H1 (cell line): ENCODE measurements at regions not wholly inside any gene's neighbourhood (a gene's known extent, or its start where the extent isn't known, plus 50 kb on each side); places are given as distances from the start of the nearest gene placed in this dataset.

Experiments
- CTCF ChIA-PET: fragments of 300-600 bp; sonication (Branson Sonifier 250); formaldehyde crosslinking; loops from one replicate; lab custom pipeline; 2021; ENCODE audit not compliant: partially characterized antibody; lab: Charles Lee
- POLR2A ChIA-PET: fragments of 300-600 bp; sonication (Branson Sonifier 250); formaldehyde crosslinking; loops from one replicate; lab custom pipeline; 2021; ENCODE audit warnings: inconsistent platforms; ENCODE audit not compliant: partially characterized antibody; lab: Charles Lee
- DNase-seq, 2 experiments: peaks; one replicate each; pipeline versions ENCODE4 v3.0.0 to v3.0.0-alpha.2; 2010 to 2022; ENCODE audit warnings: low spot score in 2 of 2, low read depth in 1 of 2, mixed read lengths in 1 of 2
- FAIRE-seq: peaks from 2 replicates; lab custom pipeline; 2011; peaks lifted over from hg19 to GRCh38; lab: Jason Lieb, UNC
- H2AFZ ChIP-seq: 2 replicates; pipeline ENCODE4 v1.8.1; 2012; ENCODE audit warnings: low read length, inconsistent platforms
- H2AK5ac ChIP-seq: 2 replicates; pipeline ENCODE4 v1.6.1; 2013; ENCODE audit warnings: low read depth, low read length
- H2BK120ac ChIP-seq: replicated peaks from 2 replicates; pipeline ENCODE3; 2013; ENCODE audit warnings: low read depth, low read length, inconsistent platforms
- H2BK12ac ChIP-seq: 2 replicates; pipeline ENCODE4 v1.6.1; 2013; ENCODE audit warnings: low read depth, low read length
- H2BK15ac ChIP-seq: 2 replicates; pipeline ENCODE4 v1.6.1; 2013; ENCODE audit warnings: low read length
- H2BK20ac ChIP-seq: 2 replicates; pipeline ENCODE4 v1.6.1; 2013; ENCODE audit warnings: low read length
- H2BK5ac ChIP-seq: 2 replicates; pipeline ENCODE4 v1.6.1; 2013; ENCODE audit warnings: low read depth, low read length
- H3K14ac ChIP-seq: 2 replicates; pipeline ENCODE4 v1.6.1; 2013; ENCODE audit warnings: inconsistent platforms; ENCODE audit not compliant: insufficient read length
- H3K18ac ChIP-seq: 2 replicates; pipeline ENCODE4 v1.6.1; 2013; ENCODE audit warnings: low read length; ENCODE audit errors: extremely low read depth
- H3K23ac ChIP-seq: 2 replicates; pipeline ENCODE4 v1.6.1; 2013; ENCODE audit warnings: inconsistent platforms; ENCODE audit not compliant: insufficient read length
- H3K23me2 ChIP-seq: 2 replicates; pipeline ENCODE4 v1.6.1; 2013; ENCODE audit warnings: low read depth, low read length
- H3K27ac ChIP-seq: 2 replicates; pipeline ENCODE4 v1.6.1; 2011; ENCODE audit warnings: low read depth, low read length, inconsistent platforms
- H3K27me3 ChIP-seq, 4 experiments: replicated peaks in 1 of 4; 1 replicate in 1 of 4; 2 replicates in 3 of 4; pipeline versions ENCODE4 v1.6.1 to v1.8.1; 2011 to 2013; ENCODE audit warnings: low read length in 3 of 4, mild to moderate bottlenecking in 3 of 4, inconsistent platforms in 2 of 4, mixed read lengths in 2 of 4, moderate library complexity in 1 of 4; ENCODE audit not compliant: control insufficient read depth in 3 of 4, insufficient read depth in 3 of 4; ENCODE audit errors: extremely low read depth in 1 of 4
- H3K36me3 ChIP-seq, 4 experiments: 2 replicates each; pipeline versions ENCODE4 v1.6.1 to v1.8.1; 2011 to 2013; ENCODE audit warnings: mild to moderate bottlenecking in 4 of 4, low read length in 3 of 4, moderate library complexity in 2 of 4, control low read depth in 1 of 4, inconsistent platforms in 1 of 4; ENCODE audit not compliant: insufficient read depth in 4 of 4, control insufficient read depth in 2 of 4
- H3K4ac ChIP-seq: replicated peaks from 2 replicates; pipeline ENCODE3; 2013; ENCODE audit warnings: low read length, low read depth, mixed read lengths, inconsistent platforms; ENCODE audit not compliant: insufficient read length
- H3K4me1 ChIP-seq, 4 experiments: replicated peaks in 1 of 4; 1 replicate in 1 of 4; 2 replicates in 3 of 4; pipeline versions ENCODE4 v1.6.1 to v1.8.1; 2011 to 2013; ENCODE audit warnings: low read length in 3 of 4, inconsistent platforms in 2 of 4, mixed read lengths in 1 of 4; ENCODE audit not compliant: insufficient read depth in 4 of 4, control insufficient read depth in 3 of 4
- H3K4me2 ChIP-seq, 2 experiments: 2 replicates each; pipeline versions ENCODE4 v1.6.1 to v1.8.1; 2011 to 2013; ENCODE audit warnings: low read depth in 2 of 2, low read length in 2 of 2, control low read depth in 1 of 2, inconsistent platforms in 1 of 2, mild to moderate bottlenecking in 1 of 2; ENCODE audit not compliant: insufficient read depth in 1 of 2
- H3K4me3 ChIP-seq, 4 experiments: fragments of 200-600, 300-600 bp in 1 of 4; sonication (generic), shearing (Covaris generic), sonication (Bioruptor Twin) in 1 of 4; 2 replicates each; pipeline versions ENCODE4 v1.5.1 to v1.8.1; 2011 to 2016; ENCODE audit warnings: low read length in 4 of 4, low read depth in 3 of 4, control low read depth in 2 of 4, inconsistent platforms in 2 of 4, mild to moderate bottlenecking in 2 of 4, mixed read lengths in 1 of 4, moderate library complexity in 1 of 4; ENCODE audit not compliant: insufficient read depth in 2 of 4; ENCODE audit errors: extremely low read depth in 1 of 4
- H3K56ac ChIP-seq: replicated peaks from 2 replicates; pipeline ENCODE3; 2013; ENCODE audit warnings: low read depth, mild to moderate bottlenecking, mixed read lengths, low read length, inconsistent platforms; ENCODE audit not compliant: insufficient read length
- H3K79me1 ChIP-seq: 2 replicates; pipeline ENCODE4 v1.6.1; 2013; ENCODE audit warnings: low read depth, low read length, control low read depth
- H3K79me2 ChIP-seq, 2 experiments: 2 replicates each; pipeline versions ENCODE4 v1.6.1 to v1.8.1; 2012 to 2013; ENCODE audit warnings: low read length in 2 of 2, mild to moderate bottlenecking in 2 of 2, inconsistent platforms in 1 of 2; ENCODE audit not compliant: insufficient read depth in 2 of 2, control insufficient read depth in 1 of 2
- H3K9ac ChIP-seq, 4 experiments: replicated peaks in 1 of 4; 1 replicate in 1 of 4; 2 replicates in 3 of 4; pipeline versions ENCODE4 v1.6.1 to v1.8.1; 2011 to 2013; ENCODE audit warnings: low read depth in 3 of 4, low read length in 3 of 4, control low read depth in 2 of 4, mild to moderate bottlenecking in 2 of 4, moderate library complexity in 2 of 4, inconsistent platforms in 1 of 4; ENCODE audit errors: extremely low read depth in 1 of 4
- H3K9me3 ChIP-seq, 2 experiments: 2 replicates each; pipeline versions ENCODE4 v1.6.1 to v1.8.1; 2012 to 2013; ENCODE audit warnings: mild to moderate bottlenecking in 2 of 2, moderate library complexity in 2 of 2, control low read depth in 1 of 2, inconsistent platforms in 1 of 2, low read depth in 1 of 2, low read length in 1 of 2, mixed read lengths in 1 of 2; ENCODE audit not compliant: insufficient read depth in 2 of 2
- H4K20me1 ChIP-seq, 2 experiments: replicated peaks in 1 of 2; 2 replicates each; pipeline versions ENCODE3 to v1.8.1; 2011 to 2013; ENCODE audit warnings: inconsistent platforms in 2 of 2, low read length in 2 of 2, mild to moderate bottlenecking in 1 of 2; ENCODE audit not compliant: insufficient read depth in 2 of 2, control insufficient read depth in 1 of 2
- H4K5ac ChIP-seq: 2 replicates; pipeline ENCODE4 v1.6.1; 2013; ENCODE audit warnings: low read length, low read depth, mixed read lengths, inconsistent platforms; ENCODE audit not compliant: insufficient read length
- H4K8ac ChIP-seq: 2 replicates; pipeline ENCODE4 v1.8.0; 2013; ENCODE audit warnings: mild to moderate bottlenecking, moderate library complexity, low read length, inconsistent platforms; ENCODE audit not compliant: insufficient read depth; ENCODE audit errors: extremely low read depth
- H4K91ac ChIP-seq: replicated peaks from 2 replicates; pipeline ENCODE3; 2013; ENCODE audit warnings: low read length, mixed read lengths, inconsistent platforms; ENCODE audit not compliant: insufficient read length
- CTCF ChIP-seq, 3 experiments: IDR thresholded peaks; 1 replicate in 2 of 3; 2 replicates in 1 of 3; pipeline versions ENCODE4 v1.5.1 to v1.6.1; 2011; ENCODE audit warnings: low read length in 3 of 3, mild to moderate bottlenecking in 3 of 3, inconsistent platforms in 2 of 3, low read depth in 1 of 3, moderate library complexity in 1 of 3; ENCODE audit not compliant: insufficient read depth in 1 of 3; ENCODE audit errors: control extremely low read depth in 1 of 3
- RAD21 ChIP-seq, 2 experiments: IDR thresholded peaks in 1 of 2; conservative IDR thresholded peaks in 1 of 2; 2 replicates each; pipeline ENCODE4 v1.6.1; 2011; ENCODE audit warnings: low read depth in 2 of 2, low read length in 2 of 2, improper control_type of control experiment in 1 of 2, inconsistent platforms in 1 of 2, mild to moderate bottlenecking in 1 of 2, moderate library complexity in 1 of 2
- TEAD4 ChIP-seq: IDR thresholded peaks from 2 replicates; pipeline ENCODE4 v1.6.1; 2012; ENCODE audit warnings: low read depth, low read length, inconsistent platforms, mixed read lengths
- WGBS, 2 experiments: shearing (Covaris generic) in 1 of 2; methylation state at CpG; one replicate each; pipeline versions ENCODE4 v1.1.6 to v1.1.7; 2013 to 2015; ENCODE audit warnings: low lambda C conversion rate in 2 of 2, mixed read lengths in 2 of 2, inconsistent platforms in 1 of 2, low coverage in 1 of 2, missing lambda C conversion rate in 1 of 2; ENCODE audit not compliant: insufficient replicate concordance in 2 of 2, insufficient coverage in 1 of 2, insufficient read length in 1 of 2; ENCODE audit errors: extremely low coverage in 1 of 2, missing lambda C conversion rate in 1 of 2; 5-methylcytosine and 5-hydroxymethylcytosine counted together

GRCh38 chr5:23994581-23995370, 487.4 kb downstream of the PRDM9 start:
- H3K23me2 ChIP-seq = no peaks in the 10 kb centered on the region
- no peak overlapping the region for H3K4me3 ChIP-seq
- no peak overlapping the region for H3K56ac ChIP-seq
- H3K27ac ChIP-seq = no peak overlapping the region
- 90% methylated on average over 4 of the region's 4 CpGs; no CpG with 5 or more reads in 1 of the 2 experiments for WGBS, 2 experiments
- no peaks in the 10 kb centered on the region for H3K4me1 ChIP-seq
- H3K36me3 ChIP-seq = no peaks in the 10 kb centered on the region
- peaks cover 0 to 1% (median 0%) of the 10 kb centered on the region in 4 experiments; a peak in 1 of 7 replicates for H3K27me3 ChIP-seq
- no peak overlapping the region for H3K14ac ChIP-seq
- H3K9me3 ChIP-seq = no peaks in the 10 kb centered on the region
- H2BK120ac ChIP-seq = no peak overlapping the region
- H4K91ac ChIP-seq = no peak overlapping the region
- H3K79me2 ChIP-seq = no peaks in the 10 kb centered on the region
- no peak overlapping the region for H3K23ac ChIP-seq
- DNase-seq = no peak
- no peak overlapping the region for H3K9ac ChIP-seq
- H2BK12ac ChIP-seq = no peak overlapping the region
- no peaks in the 10 kb centered on the region for H3K79me1 ChIP-seq
- H2AK5ac ChIP-seq = no peak overlapping the region
- CTCF ChIA-PET = interaction anchor here (0.6 to 2.6 kb wide), 7 partner anchors 14 to 182 kb away, joined by 3 to 12 read pairs (median 4); no protein-coding TSS in a partner anchor
- H2BK5ac ChIP-seq = no peak overlapping the region
- POLR2A ChIA-PET = no interaction called here
- H4K20me1 ChIP-seq = no peaks in the 10 kb centered on the region
- H3K4me2 ChIP-seq = no peak overlapping the region
- H3K18ac ChIP-seq = no peak overlapping the region
- no peak overlapping the region for H4K8ac ChIP-seq
- H2BK15ac ChIP-seq = no peak overlapping the region
- H4K5ac ChIP-seq = no peak overlapping the region
- FAIRE-seq = no peak
- no peak overlapping the region for H3K4ac ChIP-seq
- H2BK20ac ChIP-seq = no peak overlapping the region
- H2AFZ ChIP-seq = no peak overlapping the region
- TF ChIP-seq CTCF (IDR thresholded peaks at IDR 0.05; ENCODE audit: control extremely low read depth in 1 of 3, insufficient read depth in 1 of 3, low read depth in 1 of 3, low read length in 3 of 3) (peak in 2 of 3 experiments; percentile 26 to 27; a peak in 2 of 4 replicates), RAD21 (IDR thresholded peaks at IDR 0.05 in 1 of 2, conservative IDR thresholded peaks at IDR 0.05 in 1 of 2; ENCODE audit: low read depth in 2 of 2, low read length in 2 of 2) (peak in 1 of 2 experiments; percentile 41; a peak in 3 of 4 replicates), TEAD4 (no peak)
